ENCODE measurements at regions not wholly inside any gene's neighbourhood (a gene's known extent, or its start where the extent isn't known, plus 50 kb on each side); places are given as distances from the start of the nearest gene placed in this dataset.

- TF ChIP-seq REST (IDR thresholded peaks at IDR 0.05; ENCODE audit: insufficient replicate concordance, low read depth) (no peak), SPI1 (IDR thresholded peaks at IDR 0.05; ENCODE audit: borderline replicate concordance, low read depth) (no peak), POLR2AphosphoS5 (IDR thresholded peaks at IDR 0.05; ENCODE audit: low read depth) (no peak), CTCF (IDR thresholded peaks at IDR 0.05; ENCODE audit: insufficient read depth, low read length) (no peak), GABPA (IDR thresholded peaks at IDR 0.05; ENCODE audit: low read depth) (no peak)
- H3K27me3 ChIP-seq (ENCODE audit: insufficient read depth, poor library complexity, severe bottlenecking) = no peaks in the 10 kb centered on the region
Measured at GRCh38 chr5:6140219-6140618, 238.1 kb downstream of the MED10 start.

GRCh38 chr5:6135977-6136376 lies 242.4 kb downstream of the MED10 start:
- H3K27me3 ChIP-seq (ENCODE audit: insufficient read depth, poor library complexity, severe bottlenecking) = no peaks in the 10 kb centered on the region
- H3K4me3 ChIP-seq (replicated peaks; ENCODE audit: insufficient read depth, low read length) = no peak overlapping the region
- TF ChIP-seq REST (IDR thresholded peaks at IDR 0.05; ENCODE audit: insufficient replicate concordance, low read depth) (no peak), GABPA (IDR thresholded peaks at IDR 0.05; ENCODE audit: low read depth) (no peak), SPI1 (IDR thresholded peaks at IDR 0.05; ENCODE audit: borderline replicate concordance, low read depth) (no peak), POLR2AphosphoS5 (IDR thresholded peaks at IDR 0.05; ENCODE audit: low read depth) (no peak), CTCF (IDR thresholded peaks at IDR 0.05; ENCODE audit: insufficient read depth, low read length) (no peak)
- DNase-seq (ENCODE audit: low read depth in 1 of 2, low spot score in 1 of 2) = no peak
- no peak overlapping the region for H3K27ac ChIP-seq (replicated peaks)

More at GRCh38 chr5:6140219-6140618, 238.1 kb downstream of the MED10 start:
- Histone ChIP-seq H3K27ac (replicated peaks) (no peak overlapping the region), H3K4me3 (replicated peaks; ENCODE audit: insufficient read depth, low read length) (no peak overlapping the region)
- DNase-seq (ENCODE audit: low read depth in 1 of 2, low spot score in 1 of 2) = no peak

- Histone ChIP-seq H3K27ac (replicated peaks) (no peak overlapping the region), H3K27me3 (ENCODE audit: insufficient read depth, poor library complexity, severe bottlenecking) (no peaks in the 10 kb centered on the region), H3K4me3 (replicated peaks; ENCODE audit: insufficient read depth, low read length) (no peak overlapping the region)
- no peak for DNase-seq (ENCODE audit: low read depth in 1 of 2, low spot score in 1 of 2)
- TF ChIP-seq REST (IDR thresholded peaks at IDR 0.05; ENCODE audit: insufficient replicate concordance, low read depth) = no peak
- TF ChIP-seq CTCF (IDR thresholded peaks at IDR 0.05; ENCODE audit: insufficient read depth, low read length) = no peak
- TF ChIP-seq POLR2AphosphoS5 (IDR thresholded peaks at IDR 0.05; ENCODE audit: low read depth) = no peak
- no peak for TF ChIP-seq GABPA (IDR thresholded peaks at IDR 0.05; ENCODE audit: low read depth)
- TF ChIP-seq SPI1 (IDR thresholded peaks at IDR 0.05; ENCODE audit: borderline replicate concordance, low read depth) = no peak
Measured at GRCh38 chr5:6134281-6134680, 244.1 kb downstream of the MED10 start.

All from HL-60 (cell line).